Left lung (tissue), 4 donors: ENCODE measurements at regions not wholly inside any gene's neighbourhood (a gene's known extent, or its start where the extent isn't known, plus 50 kb on each side); places are given as distances from the start of the nearest gene placed in this dataset.

Source experiments
- ATAC-seq: fragments of 200-7000 bp; cut with Tn5 transposase; one replicate; pipeline ENCODE4 v1.9.1; 2020; ENCODE audit warnings: moderate library complexity
- DNase-seq, 4 donors: peaks; one replicate each; pipeline ENCODE4 v3.0.0-alpha.2; 2013 to 2020
- H3K27ac ChIP-seq, 2 donors: fragments of 200-600 bp; sonication (generic) in 1 of 2; one replicate each; pipeline versions ENCODE4 v1.5.0 to v1.8.0; 2020 to 2021
- H3K27me3 ChIP-seq, 2 donors: fragments of 200-600 bp; sonication (generic) in 1 of 2; one replicate each; pipeline versions ENCODE4 v1.5.0 to v1.8.0; 2020 to 2021
- H3K36me3 ChIP-seq, 2 donors: fragments of 200-600 bp; sonication (generic) in 1 of 2; one replicate each; pipeline versions ENCODE4 v1.5.0 to v1.8.0; 2020 to 2021
- H3K4me1 ChIP-seq, 2 donors: fragments of 200-600 bp; one replicate each; pipeline ENCODE4 v1.8.0; 2021
- H3K4me3 ChIP-seq, 2 donors: fragments of 200-600 bp; sonication (generic) in 1 of 2; one replicate each; pipeline versions ENCODE4 v1.5.0 to v1.8.0; 2020 to 2021; ENCODE audit warnings: mild to moderate bottlenecking in 1 of 2
- H3K9me3 ChIP-seq, 2 donors: fragments of 200-600 bp; sonication (generic) in 1 of 2; one replicate each; pipeline versions ENCODE4 v1.5.0 to v1.8.0; 2020 to 2021
- intact Hi-C, 2 donors: fragments of 100-400 bp; cut with DNase I; formaldehyde crosslinking; loops; one replicate each; pipeline versions ENCODE4 v1.11.2 to v1.14.2; 2022
- TF ChIP-seq, protein P1 (sequence below), 2 donors: fragments of 200-600 bp; sonication (generic) in 1 of 2; IDR thresholded peaks; one replicate each; pipeline versions ENCODE4 v1.5.0 to v1.8.0; 2021; ENCODE audit warnings: antibody characterized with exemption in 2 of 2
- donor health status: DM: no; HTN: yes; CAD: no.
- donor health status: DM: no; HTN: no; CAD: no.

- intact Hi-C loops: no loop called here
- no peak overlapping the region for H3K27ac ChIP-seq
- H3K4me3 ChIP-seq: no peak overlapping the region
- DNase-seq (no peak), ATAC-seq (no peak)
- TF ChIP-seq, protein P1, sequence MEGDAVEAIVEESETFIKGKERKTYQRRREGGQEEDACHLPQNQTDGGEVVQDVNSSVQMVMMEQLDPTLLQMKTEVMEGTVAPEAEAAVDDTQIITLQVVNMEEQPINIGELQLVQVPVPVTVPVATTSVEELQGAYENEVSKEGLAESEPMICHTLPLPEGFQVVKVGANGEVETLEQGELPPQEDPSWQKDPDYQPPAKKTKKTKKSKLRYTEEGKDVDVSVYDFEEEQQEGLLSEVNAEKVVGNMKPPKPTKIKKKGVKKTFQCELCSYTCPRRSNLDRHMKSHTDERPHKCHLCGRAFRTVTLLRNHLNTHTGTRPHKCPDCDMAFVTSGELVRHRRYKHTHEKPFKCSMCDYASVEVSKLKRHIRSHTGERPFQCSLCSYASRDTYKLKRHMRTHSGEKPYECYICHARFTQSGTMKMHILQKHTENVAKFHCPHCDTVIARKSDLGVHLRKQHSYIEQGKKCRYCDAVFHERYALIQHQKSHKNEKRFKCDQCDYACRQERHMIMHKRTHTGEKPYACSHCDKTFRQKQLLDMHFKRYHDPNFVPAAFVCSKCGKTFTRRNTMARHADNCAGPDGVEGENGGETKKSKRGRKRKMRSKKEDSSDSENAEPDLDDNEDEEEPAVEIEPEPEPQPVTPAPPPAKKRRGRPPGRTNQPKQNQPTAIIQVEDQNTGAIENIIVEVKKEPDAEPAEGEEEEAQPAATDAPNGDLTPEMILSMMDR (IDR thresholded peaks at IDR 0.05): no peak
- no peaks in the 10 kb centered on the region for H3K27me3 ChIP-seq
- H3K36me3 ChIP-seq: no peaks in the 10 kb centered on the region
- no peaks in the 10 kb centered on the region for H3K4me1 ChIP-seq
- H3K9me3 ChIP-seq: no peaks in the 10 kb centered on the region
Measured at GRCh38 chr6:114428341-114428740, 85.5 kb upstream of the HS3ST5 start.

DNA sequence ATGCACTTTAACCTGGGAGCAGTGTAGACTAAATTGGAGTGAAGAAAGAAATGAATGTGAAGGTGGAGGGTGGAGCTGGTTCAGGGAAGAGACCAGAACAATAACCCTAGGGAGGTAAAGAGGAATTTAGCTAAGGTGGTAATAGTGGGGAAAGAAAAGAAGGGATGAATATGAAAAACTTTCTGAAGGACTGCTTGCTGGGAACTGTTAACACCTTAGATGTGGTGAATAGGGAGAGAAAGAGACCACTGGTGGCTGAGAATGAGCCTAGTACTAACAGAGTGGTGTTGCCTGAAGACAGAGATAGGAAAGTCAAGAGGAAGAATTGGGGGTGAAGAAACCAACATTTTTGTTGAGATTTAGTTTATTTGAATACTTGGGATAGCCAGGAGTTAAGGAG lies 78.4 kb upstream of the HS3ST5 start:
- Histone ChIP-seq H3K9me3 (no peaks in the 10 kb centered on the region), H3K27ac (no peak overlapping the region), H3K4me1 (no peaks in the 10 kb centered on the region), H3K4me3 (no peak overlapping the region), H3K27me3 (no peaks in the 10 kb centered on the region), H3K36me3 (no peaks in the 10 kb centered on the region)
- no peak for ATAC-seq
- intact Hi-C loops: no loop called here
- DNase-seq: no peak
- TF ChIP-seq, protein P1 (IDR thresholded peaks at IDR 0.05): no peak

DNA sequence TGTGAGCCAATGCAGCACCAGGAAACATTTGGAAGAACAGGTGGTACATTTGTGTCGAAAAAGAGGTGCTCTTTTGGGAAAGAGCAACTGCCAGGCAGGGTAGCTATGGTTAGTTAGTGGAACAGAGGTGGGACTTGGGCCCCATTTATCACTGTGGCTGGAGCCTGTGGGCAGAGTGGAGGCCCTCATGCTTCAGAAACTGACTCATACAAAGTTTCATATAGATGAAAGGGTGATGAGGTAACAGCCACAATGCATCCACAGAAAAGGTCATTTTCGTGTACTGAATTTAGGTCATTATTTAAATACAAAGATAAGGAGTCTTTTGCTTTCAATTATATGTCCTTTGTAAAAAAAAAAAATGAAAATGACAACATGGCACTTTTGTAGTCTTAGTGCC lies 76.4 kb upstream of the HS3ST5 start:
- H3K27ac ChIP-seq: no peak overlapping the region
- TF ChIP-seq, protein P1 (IDR thresholded peaks at IDR 0.05): no peak
- ATAC-seq (no peak), DNase-seq (no peak)
- intact Hi-C loops: no loop called here
- no peaks in the 10 kb centered on the region for H3K9me3 ChIP-seq
- no peak overlapping the region for H3K4me3 ChIP-seq
- H3K27me3 ChIP-seq: no peaks in the 10 kb centered on the region
- no peaks in the 10 kb centered on the region for H3K4me1 ChIP-seq
- H3K36me3 ChIP-seq: no peaks in the 10 kb centered on the region

- no peaks in the 10 kb centered on the region for H3K9me3 ChIP-seq
- H3K4me1 ChIP-seq: no peaks in the 10 kb centered on the region
- H3K27me3 ChIP-seq: no peaks in the 10 kb centered on the region
- DNase-seq (no peak), ATAC-seq (no peak)
- no peaks in the 10 kb centered on the region for H3K36me3 ChIP-seq
- no peak overlapping the region for H3K27ac ChIP-seq
- TF ChIP-seq, protein P1 (IDR thresholded peaks at IDR 0.05): no peak
- H3K4me3 ChIP-seq: no peak overlapping the region
- intact Hi-C loops: no loop called here
Measured at GRCh38 chr6:114418304-114418972, 75.6 kb upstream of the HS3ST5 start.

DNA sequence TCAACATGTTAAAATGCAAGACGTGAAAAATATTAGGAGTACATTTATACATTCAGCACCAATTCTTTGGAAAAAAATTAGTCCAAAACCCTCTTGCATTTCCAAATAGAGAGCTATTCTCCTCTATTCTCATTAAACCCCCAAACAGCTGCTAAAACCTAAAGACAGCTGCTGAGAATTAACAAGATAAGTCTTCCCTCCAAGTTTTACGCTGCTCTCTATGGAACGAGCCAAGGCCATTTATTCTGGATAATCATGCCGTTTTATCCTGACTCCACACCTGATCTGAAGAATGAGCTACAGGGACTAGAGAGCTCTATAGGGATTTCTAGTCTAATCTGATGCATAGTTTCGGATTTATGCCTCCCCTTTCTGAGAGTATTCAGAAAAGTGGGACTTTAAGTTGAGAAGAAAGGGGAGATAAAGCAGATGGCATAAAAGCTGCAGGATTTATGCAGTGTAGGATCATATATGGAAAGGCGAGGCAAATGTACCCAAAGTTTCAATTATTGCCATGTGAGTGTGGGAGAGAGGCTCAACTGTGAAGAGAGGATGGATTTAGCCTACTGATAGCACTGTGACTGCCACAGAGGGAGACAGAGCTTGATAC lies 64.7 kb upstream of the HS3ST5 start:
- TF ChIP-seq, protein P1 (IDR thresholded peaks at IDR 0.05): no peak
- no peaks in the 10 kb centered on the region for H3K27me3 ChIP-seq
- no peaks in the 10 kb centered on the region for H3K36me3 ChIP-seq
- H3K27ac ChIP-seq: no peak overlapping the region
- no peak for DNase-seq
- no peak overlapping the region for H3K4me3 ChIP-seq
- H3K4me1 ChIP-seq: no peaks in the 10 kb centered on the region
- intact Hi-C loops: no loop called here
- ATAC-seq: no peak
- no peaks in the 10 kb centered on the region for H3K9me3 ChIP-seq
